Subcutaneous abdominal adipose tissue (tissue), 5 donors: ENCODE measurements at regions not wholly inside any gene's neighbourhood (a gene's known extent, or its start where the extent isn't known, plus 50 kb on each side); places are given as distances from the start of the nearest gene placed in this dataset.

Experiments used
- H3K27ac ChIP-seq: one replicate; pipeline ENCODE4 v1.7.0; 2013; ENCODE audit warnings: low read depth, mild to moderate bottlenecking, inconsistent platforms, low read length, moderate library complexity
- H3K27me3 ChIP-seq, 5 donors: one replicate each; pipeline ENCODE4 v1.7.0; 2013; ENCODE audit warnings: low read length in 5 of 5, inconsistent platforms in 1 of 5; ENCODE audit not compliant: control insufficient read depth in 5 of 5, insufficient read depth in 4 of 5
- H3K36me3 ChIP-seq, 5 donors: one replicate each; pipeline ENCODE4 v1.7.0; 2013; ENCODE audit warnings: low read length in 5 of 5; ENCODE audit not compliant: control insufficient read depth in 5 of 5, insufficient read depth in 5 of 5
- H3K4me1 ChIP-seq, 5 donors: one replicate each; pipeline ENCODE4 v1.7.0; 2013; ENCODE audit warnings: low read length in 5 of 5, mild to moderate bottlenecking in 3 of 5, moderate library complexity in 1 of 5; ENCODE audit not compliant: control insufficient read depth in 5 of 5, insufficient read depth in 5 of 5
- H3K4me3 ChIP-seq, 5 donors: one replicate each; pipeline ENCODE4 v1.7.0; 2013; ENCODE audit warnings: low read length in 5 of 5, low read depth in 1 of 5
- H3K9ac ChIP-seq, 5 donors: one replicate each; pipeline ENCODE4 v1.7.0; 2013; ENCODE audit warnings: low read length in 5 of 5, mild to moderate bottlenecking in 4 of 5, moderate library complexity in 3 of 5
- H3K9me3 ChIP-seq, 5 donors: one replicate each; pipeline ENCODE4 v1.7.0; 2013; ENCODE audit warnings: low read length in 5 of 5; ENCODE audit not compliant: control insufficient read depth in 5 of 5
- donor health status: healthy.
- donor health status: healthy.
- donor health status: healthy.
- donor health status: healthy.
- donor health status: healthy.

GRCh38 chr13:39100996-39101738 lies 62.9 kb downstream of the NHLRC3 start:
- Histone ChIP-seq H3K36me3 (no peaks in the 10 kb centered on the region), H3K4me1 (no peaks in the 10 kb centered on the region), H3K9ac (no peak overlapping the region), H3K27me3 (no peaks in the 10 kb centered on the region), H3K27ac (no peak overlapping the region), H3K4me3 (no peak overlapping the region), H3K9me3 (no peaks in the 10 kb centered on the region)

GRCh38 chr13:39102981-39103490 lies 64.8 kb downstream of the NHLRC3 start:
- no peaks in the 10 kb centered on the region for H3K36me3 ChIP-seq
- H3K4me1 ChIP-seq, result no peaks in the 10 kb centered on the region
- H3K27me3 ChIP-seq, result no peaks in the 10 kb centered on the region
- H3K27ac ChIP-seq, result no peak overlapping the region
- no peak overlapping the region for H3K4me3 ChIP-seq
- H3K9me3 ChIP-seq, result no peaks in the 10 kb centered on the region
- H3K9ac ChIP-seq, result no peak overlapping the region

GRCh38 chr13:39105110-39105509 lies 66.9 kb downstream of the NHLRC3 start:
- Histone ChIP-seq H3K9ac (no peak overlapping the region), H3K4me3 (no peak overlapping the region), H3K27me3 (peaks cover 0 to 2% (median 0%) of the 10 kb centered on the region in 5 donors), H3K4me1 (no peaks in the 10 kb centered on the region), H3K36me3 (no peaks in the 10 kb centered on the region), H3K9me3 (no peaks in the 10 kb centered on the region), H3K27ac (no peak overlapping the region)

GRCh38 chr13:39106216-39107005 lies 68.2 kb downstream of the NHLRC3 start:
- Histone ChIP-seq H3K27ac (no peak overlapping the region), H3K27me3 (peaks cover 0 to 5% (median 0%) of the 10 kb centered on the region in 5 donors), H3K4me1 (no peaks in the 10 kb centered on the region)

GRCh38 chr13:39107561-39107960 lies 69.3 kb downstream of the NHLRC3 start:
- H3K4me3 ChIP-seq, result no peak overlapping the region
- H3K27ac ChIP-seq, result no peak overlapping the region
- H3K4me1 ChIP-seq, result no peaks in the 10 kb centered on the region
- H3K27me3 ChIP-seq, result peaks cover 0 to 5% (median 0%) of the 10 kb centered on the region in 5 donors
- H3K9ac ChIP-seq, result no peak overlapping the region
- H3K36me3 ChIP-seq, result no peaks in the 10 kb centered on the region
- H3K9me3 ChIP-seq, result peaks cover 0 to 3% (median 0%) of the 10 kb centered on the region in 5 donors

More at GRCh38 chr13:39106216-39107005, 68.2 kb downstream of the NHLRC3 start:
- Histone ChIP-seq H3K9ac (no peak overlapping the region), H3K36me3 (no peaks in the 10 kb centered on the region), H3K9me3 (no peaks in the 10 kb centered on the region), H3K4me3 (no peak overlapping the region)

- Histone ChIP-seq H3K27ac (no peak overlapping the region), H3K9ac (no peak overlapping the region), H3K4me3 (no peak overlapping the region), H3K27me3 (peaks cover 0 to 5% (median 0%) of the 10 kb centered on the region in 5 donors), H3K36me3 (no peaks in the 10 kb centered on the region), H3K4me1 (no peaks in the 10 kb centered on the region), H3K9me3 (peaks cover 0 to 3% (median 0%) of the 10 kb centered on the region in 5 donors)
Measured at GRCh38 chr13:39108783-39109182, 70.5 kb downstream of the NHLRC3 start.

GRCh38 chr13:39110518-39111097 lies 72.4 kb downstream of the NHLRC3 start:
- Histone ChIP-seq H3K27me3 (peaks cover 0 to 5% (median 0%) of the 10 kb centered on the region in 5 donors), H3K4me1 (no peaks in the 10 kb centered on the region), H3K36me3 (no peaks in the 10 kb centered on the region), H3K9ac (no peak overlapping the region), H3K4me3 (no peak overlapping the region), H3K9me3 (peaks cover 0 to 4% (median 3%) of the 10 kb centered on the region in 5 donors), H3K27ac (no peak overlapping the region)

- no peak overlapping the region for H3K27ac ChIP-seq
- no peaks in the 10 kb centered on the region for H3K36me3 ChIP-seq
- H3K27me3 ChIP-seq, result peaks cover 0 to 5% (median 0%) of the 10 kb centered on the region in 5 donors
- H3K4me1 ChIP-seq, result no peaks in the 10 kb centered on the region
- H3K4me3 ChIP-seq, result no peak overlapping the region
- peaks cover 0 to 4% (median 3%) of the 10 kb centered on the region in 5 donors for H3K9me3 ChIP-seq
- no peak overlapping the region for H3K9ac ChIP-seq
Measured at GRCh38 chr13:39111145-39111544, 72.9 kb downstream of the NHLRC3 start.

GRCh38 chr13:39119422-39119821 lies 81.2 kb downstream of the NHLRC3 start:
- Histone ChIP-seq H3K27me3 (peaks cover 0 to 5% (median 0%) of the 10 kb centered on the region in 5 donors), H3K27ac (no peak overlapping the region)

More at GRCh38 chr13:39119422-39119821, 81.2 kb downstream of the NHLRC3 start:
- Histone ChIP-seq H3K4me1 (no peaks in the 10 kb centered on the region), H3K4me3 (no peak overlapping the region), H3K9me3 (peaks cover 0 to 4% (median 2%) of the 10 kb centered on the region in 5 donors), H3K9ac (no peak overlapping the region), H3K36me3 (no peaks in the 10 kb centered on the region)
